PC-3 (cell line): ENCODE measurements at regions not wholly inside any gene's neighbourhood (a gene's known extent, or its start where the extent isn't known, plus 50 kb on each side); places are given as distances from the start of the nearest gene placed in this dataset.

Experiments
- ATAC-seq: fragments of 200-7000 bp; cut with Tn5 transposase; 2 replicates; pipeline ENCODE4 v1.9.1; 2020; ENCODE audit warnings: mild to moderate bottlenecking, moderate library complexity
- BruUV-seq: library from RNA; stranded (reverse); fragments of 400-500 nt; replicated peaks from 2 replicates; lab custom pipeline; 2021; lab: Mats Ljungman, UMichigan
- CTCF ChIA-PET: fragments of 300-600 bp; sonication (Branson Sonifier 250); formaldehyde crosslinking; loops from one replicate; lab custom pipeline; 2022; ENCODE audit warnings: antibody characterized with exemption; lab: Charles Lee
- POLR2A ChIA-PET: fragments of 300-600 bp; sonication (Branson Sonifier 250); formaldehyde crosslinking; loops from one replicate; lab custom pipeline; 2022; ENCODE audit warnings: antibody characterized with exemption; ENCODE audit not compliant: unreplicated experiment; lab: Charles Lee
- DNase-seq: peaks from one replicate; pipeline ENCODE4 v3.0.0-alpha.2; 2015
- H2AFZ ChIP-seq: fragments of 300-600 bp; sonication (generic); 2 replicates; pipeline ENCODE4 v1.6.0; 2016; ENCODE audit warnings: antibody characterized with exemption, low read length
- H3F3A ChIP-seq: fragments of 300-600 bp; sonication (generic); one replicate; pipeline ENCODE4 v1.6.0; 2017; ENCODE audit warnings: antibody characterized with exemption, low read length, control low read depth, mild to moderate bottlenecking; ENCODE audit not compliant: unreplicated experiment
- H3K27ac ChIP-seq: fragments of 300-600 bp; sonication (generic); 2 replicates; pipeline ENCODE4 v1.5.1; 2016; ENCODE audit warnings: mild to moderate bottlenecking, low read length
- H3K27me3 ChIP-seq: fragments of 300-600 bp; sonication (generic); 2 replicates; pipeline ENCODE4 v1.6.1; 2016; ENCODE audit warnings: low read length, mixed read lengths
- H3K36me3 ChIP-seq: fragments of 300-600 bp; sonication (generic); 2 replicates; pipeline ENCODE4 v1.6.1; 2016; ENCODE audit warnings: low read depth, mixed run types, low read length, mixed read lengths
- H3K4me1 ChIP-seq: fragments of 300-600 bp; sonication (generic); 2 replicates; pipeline ENCODE4 v1.5.1; 2016; ENCODE audit warnings: low read length; ENCODE audit not compliant: insufficient read depth
- H3K4me2 ChIP-seq: fragments of 300-600 bp; sonication (generic); 2 replicates; pipeline ENCODE4 v1.6.0; 2016; ENCODE audit warnings: low read length
- H3K4me3 ChIP-seq: fragments of 300-600 bp; sonication (generic); 2 replicates; pipeline ENCODE4 v1.5.1; 2016; ENCODE audit warnings: mild to moderate bottlenecking, low read length, mixed read lengths
- H3K79me2 ChIP-seq: fragments of 300-600 bp; sonication (generic); 2 replicates; pipeline ENCODE4 v1.6.1; 2017; ENCODE audit warnings: low read length, mixed read lengths
- H3K9ac ChIP-seq: fragments of 300-600 bp; sonication (generic); 2 replicates; pipeline ENCODE4 v1.6.0; 2016; ENCODE audit warnings: mild to moderate bottlenecking, low read length
- H3K9me2 ChIP-seq: fragments of 300-600 bp; sonication (generic); replicated peaks from 2 replicates; pipeline ENCODE4 v1.6.1; 2016; ENCODE audit warnings: mixed run types, low read length, mixed read lengths
- H3K9me3 ChIP-seq: fragments of 300-600 bp; sonication (generic); 2 replicates; pipeline ENCODE4 v1.6.1; 2016; ENCODE audit warnings: low read length, mixed read lengths
- H4K20me1 ChIP-seq: fragments of 300-600 bp; sonication (generic); 2 replicates; pipeline ENCODE4 v1.6.1; 2016; ENCODE audit warnings: low read length, mixed read lengths
- EZH2 ChIP-seq: fragments of 300-600 bp; sonication (generic); IDR thresholded peaks from one replicate; pipeline ENCODE4 v1.6.1; 2017; ENCODE audit warnings: antibody characterized with exemption, mild to moderate bottlenecking, low read length; ENCODE audit not compliant: unreplicated experiment
- EZH2phosphoT487 ChIP-seq: fragments of 300-600 bp; sonication (generic); IDR thresholded peaks from 2 replicates; pipeline ENCODE4 v1.6.1; 2018; ENCODE audit warnings: mild to moderate bottlenecking, antibody characterized with exemption, low read length, borderline replicate concordance
- intact Hi-C: fragments of 100-400 bp; cut with micrococcal nuclease; formaldehyde crosslinking; loops from 2 replicates; pipeline ENCODE4 v1.9.0; 2023
- TF ChIP-seq, protein P1 (sequence below): fragments of 300-600 bp; sonication (generic); conservative IDR thresholded peaks from 2 replicates; pipeline ENCODE4 v1.5.1; 2017; ENCODE audit warnings: antibody characterized with exemption, low read depth, mild to moderate bottlenecking, low read length

DNA sequence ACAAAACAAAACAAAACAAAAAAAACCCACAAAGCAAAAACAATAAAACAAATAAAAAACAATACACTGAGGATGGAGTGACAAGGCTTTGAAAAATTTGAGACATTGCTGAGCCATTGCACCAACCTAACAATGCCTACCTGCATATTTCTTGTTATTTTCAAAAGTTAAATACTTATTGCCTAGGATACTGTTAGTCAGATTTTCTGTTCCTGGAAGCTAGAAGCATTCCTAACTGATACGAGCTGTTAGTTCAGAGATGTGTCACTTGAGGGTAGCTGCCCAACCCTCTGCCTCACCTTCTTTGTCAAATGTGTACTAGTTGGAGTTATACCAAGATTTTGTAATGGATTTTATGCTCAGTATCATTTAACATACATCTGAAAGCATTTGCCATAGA is 187.2 kb downstream of the TXNL1 start:
- DNase-seq (peak; percentile 83), ATAC-seq (peak; percentile 89)
- peak overlapping the region; percentile 9; the same call in 1 of the 2 replicates for H3K4me2 ChIP-seq
- H3K9me3 ChIP-seq, result no peaks in the 10 kb centered on the region
- CTCF ChIA-PET, result no interaction called here
- H3K4me1 ChIP-seq, result peaks cover 9% of the 10 kb centered on the region
- no peaks in the 10 kb centered on the region for H4K20me1 ChIP-seq
- no TSS peak for BruUV-seq
- no peaks in the 10 kb centered on the region for H3F3A ChIP-seq
- H2AFZ ChIP-seq, result peak overlapping the region; percentile 36; the same call in 1 of the 2 replicates
- H3K27ac ChIP-seq, result peak overlapping the region; percentile 51
- POLR2A ChIA-PET, result no interaction called here
- intact Hi-C loops, result no loop called here
- H3K9me2 ChIP-seq, result 0 out of 2 replicates have a peak, but pooled peaks cover 3% of the 10 kb centered on the region
- H3K36me3 ChIP-seq, result no peaks in the 10 kb centered on the region
- no peaks in the 10 kb centered on the region for H3K27me3 ChIP-seq
- H3K9ac ChIP-seq, result no peak overlapping the region
- H3K4me3 ChIP-seq, result no peak overlapping the region
- H3K79me2 ChIP-seq, result no peaks in the 10 kb centered on the region
- no peak for TF ChIP-seq EZH2
- TF ChIP-seq, protein P1, sequence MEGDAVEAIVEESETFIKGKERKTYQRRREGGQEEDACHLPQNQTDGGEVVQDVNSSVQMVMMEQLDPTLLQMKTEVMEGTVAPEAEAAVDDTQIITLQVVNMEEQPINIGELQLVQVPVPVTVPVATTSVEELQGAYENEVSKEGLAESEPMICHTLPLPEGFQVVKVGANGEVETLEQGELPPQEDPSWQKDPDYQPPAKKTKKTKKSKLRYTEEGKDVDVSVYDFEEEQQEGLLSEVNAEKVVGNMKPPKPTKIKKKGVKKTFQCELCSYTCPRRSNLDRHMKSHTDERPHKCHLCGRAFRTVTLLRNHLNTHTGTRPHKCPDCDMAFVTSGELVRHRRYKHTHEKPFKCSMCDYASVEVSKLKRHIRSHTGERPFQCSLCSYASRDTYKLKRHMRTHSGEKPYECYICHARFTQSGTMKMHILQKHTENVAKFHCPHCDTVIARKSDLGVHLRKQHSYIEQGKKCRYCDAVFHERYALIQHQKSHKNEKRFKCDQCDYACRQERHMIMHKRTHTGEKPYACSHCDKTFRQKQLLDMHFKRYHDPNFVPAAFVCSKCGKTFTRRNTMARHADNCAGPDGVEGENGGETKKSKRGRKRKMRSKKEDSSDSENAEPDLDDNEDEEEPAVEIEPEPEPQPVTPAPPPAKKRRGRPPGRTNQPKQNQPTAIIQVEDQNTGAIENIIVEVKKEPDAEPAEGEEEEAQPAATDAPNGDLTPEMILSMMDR, result no peak
- TF ChIP-seq EZH2phosphoT487, result no peak

DNA sequence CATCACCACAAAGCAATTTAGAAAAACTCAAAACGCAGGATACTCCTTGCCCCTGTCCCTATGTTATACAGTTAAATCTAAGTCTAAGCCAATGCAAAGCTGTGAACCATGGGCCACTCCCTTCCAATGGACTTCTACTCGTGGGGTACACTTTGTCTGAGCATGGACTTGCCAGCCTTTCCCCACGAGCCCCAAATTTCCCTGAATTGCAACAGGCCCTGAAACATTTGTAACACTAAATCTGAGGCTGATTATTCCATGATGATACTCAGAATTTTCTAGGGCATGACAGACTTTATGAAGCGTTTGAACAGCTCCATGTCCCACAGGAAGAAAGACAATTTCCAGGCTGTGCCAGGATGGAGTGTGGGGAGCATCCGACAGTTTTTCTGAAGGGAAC is 189.6 kb downstream of the TXNL1 start:
- Histone ChIP-seq H3K27ac (no peak overlapping the region), H3K27me3 (no peaks in the 10 kb centered on the region), H3K79me2 (no peaks in the 10 kb centered on the region), H3K36me3 (no peaks in the 10 kb centered on the region), H3K4me3 (no peak overlapping the region), H3K4me2 (no peak overlapping the region), H2AFZ (no peak overlapping the region), H3F3A (no peaks in the 10 kb centered on the region), H3K9me3 (no peaks in the 10 kb centered on the region), H4K20me1 (no peaks in the 10 kb centered on the region), H3K9me2 (0 out of 2 replicates have a peak, but pooled peaks cover 3% of the 10 kb centered on the region), H3K4me1 (peaks cover 9% of the 10 kb centered on the region), H3K9ac (no peak overlapping the region)
- intact Hi-C loops, result no loop called here
- POLR2A ChIA-PET, result no interaction called here
- BruUV-seq, result no TSS peak
- ATAC-seq (no peak), DNase-seq (no peak)
- CTCF ChIA-PET, result no interaction called here
- TF ChIP-seq EZH2 (no peak), EZH2phosphoT487 (no peak)
- TF ChIP-seq, protein P1, result no peak

DNA sequence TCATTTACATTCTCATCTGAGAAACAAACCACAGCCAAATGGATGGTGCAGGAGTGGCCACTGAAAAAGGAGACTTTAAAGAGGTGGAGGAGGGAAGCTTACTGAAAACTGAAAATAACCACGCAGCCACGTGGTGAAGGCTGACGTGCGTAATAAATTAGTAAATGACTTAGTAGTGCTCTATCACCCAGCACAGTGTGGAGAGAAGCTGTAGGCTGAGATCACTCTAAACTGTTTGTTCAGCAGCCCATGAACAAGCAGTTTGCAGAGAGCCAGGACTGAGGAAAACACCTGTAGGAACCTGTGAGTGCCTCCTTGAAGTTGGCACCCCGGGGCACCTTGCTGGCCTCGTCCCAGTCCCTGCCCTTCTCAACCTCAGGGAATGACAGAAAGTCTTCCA is 193.0 kb downstream of the TXNL1 start:
- no peaks in the 10 kb centered on the region for H4K20me1 ChIP-seq
- H3K9me3 ChIP-seq, result no peaks in the 10 kb centered on the region
- no peaks in the 10 kb centered on the region for H3F3A ChIP-seq
- no peaks in the 10 kb centered on the region for H3K79me2 ChIP-seq
- H3K9ac ChIP-seq, result no peak overlapping the region
- no peak for ATAC-seq
- H2AFZ ChIP-seq, result no peak overlapping the region
- ChIA-PET POLR2A (no interaction called here), CTCF (no interaction called here)
- H3K4me3 ChIP-seq, result no peak overlapping the region
- no peak for DNase-seq
- H3K9me2 ChIP-seq, result no peaks in the 10 kb centered on the region
- H3K4me1 ChIP-seq, result peaks cover under 1% of the 10 kb centered on the region; the same call in 1 of the 2 replicates
- no peak overlapping the region for H3K27ac ChIP-seq
- intact Hi-C loops, result no loop called here
- H3K4me2 ChIP-seq, result no peak overlapping the region
- BruUV-seq, result no TSS peak
- no peaks in the 10 kb centered on the region for H3K36me3 ChIP-seq
- TF ChIP-seq EZH2phosphoT487 (no peak), EZH2 (no peak)
- TF ChIP-seq, protein P1, result no peak
- H3K27me3 ChIP-seq, result no peaks in the 10 kb centered on the region
